Endothelial cell (in vitro differentiated cells): ENCODE measurements at regions not wholly inside any gene's neighbourhood (a gene's known extent, or its start where the extent isn't known, plus 50 kb on each side); places are given as distances from the start of the nearest gene placed in this dataset.

Source experiments
- DNase-seq: peaks from one replicate; pipeline ENCODE4 v3.0.0; 2021; ENCODE audit warnings: low spot score
- H3K27ac Mint-ChIP-seq: one replicate; pipeline ENCODE4 v1.8.0; 2021; ENCODE audit warnings: mixed read lengths, inconsistent platforms; ENCODE audit not compliant: unreplicated experiment
- H3K27me3 Mint-ChIP-seq: one replicate; pipeline ENCODE4 v1.8.0; 2021; ENCODE audit warnings: mild to moderate bottlenecking, moderate library complexity, mixed read lengths, inconsistent platforms; ENCODE audit not compliant: unreplicated experiment
- H3K36me3 Mint-ChIP-seq: one replicate; pipeline ENCODE4 v1.8.0; 2021; ENCODE audit warnings: mild to moderate bottlenecking, low read depth, mixed read lengths, inconsistent platforms; ENCODE audit not compliant: unreplicated experiment
- H3K4me1 Mint-ChIP-seq: one replicate; pipeline ENCODE4 v1.8.0; 2021; ENCODE audit warnings: mild to moderate bottlenecking, mixed read lengths, inconsistent platforms; ENCODE audit not compliant: unreplicated experiment
- H3K4me3 Mint-ChIP-seq: one replicate; pipeline ENCODE4 v1.8.0; 2021; ENCODE audit warnings: mild to moderate bottlenecking, mixed read lengths, inconsistent platforms; ENCODE audit not compliant: unreplicated experiment
- H3K9me3 Mint-ChIP-seq: one replicate; pipeline ENCODE4 v1.8.0; 2021; ENCODE audit warnings: mixed read lengths, inconsistent platforms; ENCODE audit not compliant: unreplicated experiment
- CTCF ChIP-seq: fragments of 200-600 bp; sonication (generic); IDR thresholded peaks from one replicate; pipeline ENCODE4 v1.5.0; 2021; ENCODE audit warnings: antibody characterized with exemption; ENCODE audit not compliant: unreplicated experiment

- TF ChIP-seq CTCF, result no peak
- no peaks in the 10 kb centered on the region for H3K36me3 Mint-ChIP-seq
- H3K27ac Mint-ChIP-seq, result no peak overlapping the region
- DNase-seq, result no peak
- H3K27me3 Mint-ChIP-seq, result peaks cover 2% of the 10 kb centered on the region
- no peak overlapping the region for H3K4me3 Mint-ChIP-seq
- H3K9me3 Mint-ChIP-seq, result no peaks in the 10 kb centered on the region
- peaks cover 6% of the 10 kb centered on the region for H3K4me1 Mint-ChIP-seq
Measured at GRCh38 chr5:167241436-167242067, 1049.9 kb upstream of the WWC1 start.

- Mint-ChIP-seq H3K36me3 (no peaks in the 10 kb centered on the region), H3K27me3 (peaks cover 2% of the 10 kb centered on the region), H3K9me3 (no peaks in the 10 kb centered on the region), H3K27ac (no peak overlapping the region), H3K4me3 (no peak overlapping the region), H3K4me1 (peaks cover 6% of the 10 kb centered on the region)
- TF ChIP-seq CTCF, result no peak
- DNase-seq, result no peak
Measured at GRCh38 chr5:167242701-167243100, 1048.7 kb upstream of the WWC1 start.

GRCh38 chr5:167243463-167243862 is 1048.0 kb upstream of the WWC1 start:
- peaks cover 2% of the 10 kb centered on the region for H3K27me3 Mint-ChIP-seq
- H3K36me3 Mint-ChIP-seq, result no peaks in the 10 kb centered on the region
- DNase-seq, result no peak
- no peaks in the 10 kb centered on the region for H3K9me3 Mint-ChIP-seq
- TF ChIP-seq CTCF, result no peak
- no peak overlapping the region for H3K27ac Mint-ChIP-seq
- peaks cover 6% of the 10 kb centered on the region for H3K4me1 Mint-ChIP-seq
- no peak overlapping the region for H3K4me3 Mint-ChIP-seq

GRCh38 chr5:167244583-167244982 is 1046.9 kb upstream of the WWC1 start:
- H3K9me3 Mint-ChIP-seq, result no peaks in the 10 kb centered on the region
- peaks cover 6% of the 10 kb centered on the region for H3K4me1 Mint-ChIP-seq
- no peaks in the 10 kb centered on the region for H3K36me3 Mint-ChIP-seq
- no peak overlapping the region for H3K27ac Mint-ChIP-seq
- TF ChIP-seq CTCF, result no peak
- peak; percentile 26 for DNase-seq
- no peak overlapping the region for H3K4me3 Mint-ChIP-seq
- H3K27me3 Mint-ChIP-seq, result no peaks in the 10 kb centered on the region

GRCh38 chr5:167245868-167246267 is 1045.6 kb upstream of the WWC1 start:
- Mint-ChIP-seq H3K27me3 (no peaks in the 10 kb centered on the region), H3K4me3 (no peak overlapping the region), H3K4me1 (peaks cover 6% of the 10 kb centered on the region), H3K36me3 (no peaks in the 10 kb centered on the region), H3K27ac (no peak overlapping the region), H3K9me3 (no peaks in the 10 kb centered on the region)
- TF ChIP-seq CTCF, result no peak
- DNase-seq, result no peak
